Right lobe of liver (tissue), 4 donors: ENCODE measurements at regions not wholly inside any gene's neighbourhood (a gene's known extent, or its start where the extent isn't known, plus 50 kb on each side); places are given as distances from the start of the nearest gene placed in this dataset.

ENCODE experiments used
- POLR2A ChIP-seq: fragments of 450-650 bp; IDR thresholded peaks from one replicate; pipeline ENCODE4 v1.6.1; 2017; ENCODE audit warnings: antibody characterized with exemption, mild to moderate bottlenecking
- TF ChIP-seq, protein P1 (sequence below), 4 donors: fragments of 200-600 bp in 3 of 4; fragments of 450-650 bp in 1 of 4; IDR thresholded peaks; one replicate each; pipeline versions ENCODE4 v1.5.1 to v1.8.0; 2016 to 2022; ENCODE audit warnings: antibody characterized with exemption in 4 of 4, mild to moderate bottlenecking in 2 of 4
- donor health status: DM: no; HTN: no; CAD: no.
- donor health status: DM: no; HTN: no; CAD: no.
- donor health status: DM: no; HTN: yes; CAD: no.

DNA sequence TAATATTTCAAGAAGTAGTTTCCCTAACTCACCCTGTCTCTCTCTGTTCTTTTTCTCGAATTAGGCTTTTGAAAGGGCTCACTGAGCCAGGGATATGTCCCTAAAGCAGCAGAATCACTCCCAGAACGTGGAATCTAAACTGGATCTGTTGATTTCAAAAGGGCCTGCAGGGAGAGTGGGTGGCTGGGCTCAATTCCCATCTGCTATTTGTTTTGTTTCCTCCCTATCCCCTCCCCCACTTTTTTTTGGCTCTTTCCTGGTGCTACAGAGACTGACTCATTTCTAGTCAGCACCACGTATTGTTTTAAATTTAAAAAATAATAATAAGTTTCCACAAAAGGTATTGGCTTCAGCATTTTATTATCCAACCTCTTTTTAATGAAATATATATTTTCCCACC is 961.5 kb downstream of the FAM181B start:
- TF ChIP-seq POLR2A: no peak
- TF ChIP-seq, protein P1, sequence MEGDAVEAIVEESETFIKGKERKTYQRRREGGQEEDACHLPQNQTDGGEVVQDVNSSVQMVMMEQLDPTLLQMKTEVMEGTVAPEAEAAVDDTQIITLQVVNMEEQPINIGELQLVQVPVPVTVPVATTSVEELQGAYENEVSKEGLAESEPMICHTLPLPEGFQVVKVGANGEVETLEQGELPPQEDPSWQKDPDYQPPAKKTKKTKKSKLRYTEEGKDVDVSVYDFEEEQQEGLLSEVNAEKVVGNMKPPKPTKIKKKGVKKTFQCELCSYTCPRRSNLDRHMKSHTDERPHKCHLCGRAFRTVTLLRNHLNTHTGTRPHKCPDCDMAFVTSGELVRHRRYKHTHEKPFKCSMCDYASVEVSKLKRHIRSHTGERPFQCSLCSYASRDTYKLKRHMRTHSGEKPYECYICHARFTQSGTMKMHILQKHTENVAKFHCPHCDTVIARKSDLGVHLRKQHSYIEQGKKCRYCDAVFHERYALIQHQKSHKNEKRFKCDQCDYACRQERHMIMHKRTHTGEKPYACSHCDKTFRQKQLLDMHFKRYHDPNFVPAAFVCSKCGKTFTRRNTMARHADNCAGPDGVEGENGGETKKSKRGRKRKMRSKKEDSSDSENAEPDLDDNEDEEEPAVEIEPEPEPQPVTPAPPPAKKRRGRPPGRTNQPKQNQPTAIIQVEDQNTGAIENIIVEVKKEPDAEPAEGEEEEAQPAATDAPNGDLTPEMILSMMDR (IDR thresholded peaks at IDR 0.05): no peak
